H1 (cell line): ENCODE measurements at regions not wholly inside any gene's neighbourhood (a gene's known extent, or its start where the extent isn't known, plus 50 kb on each side); places are given as distances from the start of the nearest gene placed in this dataset.

Experiments
- ASH2L ChIP-seq: fragments of 200-600, 300-600 bp; sonication (generic); IDR thresholded peaks from one replicate; pipeline ENCODE4 v1.7.1; 2017; ENCODE audit warnings: low read length
- ATF2 ChIP-seq: IDR thresholded peaks from 2 replicates; pipeline ENCODE4 v1.6.1; 2012; ENCODE audit warnings: low read length, inconsistent platforms
- BACH1 ChIP-seq: IDR thresholded peaks from 2 replicates; pipeline ENCODE4 v1.6.1; 2012; ENCODE audit warnings: low read length, improper control_type of control experiment
- CEBPB ChIP-seq: IDR thresholded peaks from 2 replicates; pipeline ENCODE4 v1.6.1; 2012; ENCODE audit warnings: low read depth, low read length
- CREB1 ChIP-seq: IDR thresholded peaks from 2 replicates; pipeline ENCODE4 v1.6.1; 2012; ENCODE audit warnings: inconsistent platforms
- E2F6 ChIP-seq: IDR thresholded peaks from 2 replicates; pipeline ENCODE4 v1.6.1; 2012; ENCODE audit warnings: inconsistent platforms
- HDAC2 ChIP-seq, 2 experiments: fragments of 300-600 bp in 1 of 2; sonication (generic) in 1 of 2; IDR thresholded peaks; 2 replicates each; pipeline ENCODE4 v1.6.1; 2011 to 2012; ENCODE audit warnings: low read depth in 2 of 2, low read length in 2 of 2, mild to moderate bottlenecking in 2 of 2, moderate library complexity in 2 of 2, borderline replicate concordance in 1 of 2, inconsistent platforms in 1 of 2
- KDM5A ChIP-seq: fragments of 200-600 bp; IDR thresholded peaks from 2 replicates; pipeline ENCODE4 v1.7.1; 2012; ENCODE audit warnings: mild to moderate bottlenecking, low read length, inconsistent platforms, mixed read lengths
- MAX ChIP-seq: IDR thresholded peaks from 2 replicates; pipeline ENCODE4 v1.6.1; 2012; ENCODE audit warnings: inconsistent platforms
- PHF8 ChIP-seq: fragments of 200-600 bp; sonication (generic); conservative IDR thresholded peaks from 2 replicates; pipeline ENCODE4 v1.7.1; 2012; ENCODE audit warnings: low read depth, mild to moderate bottlenecking, inconsistent platforms, low read length, moderate library complexity
- POLR2AphosphoS5 ChIP-seq: IDR thresholded peaks from 2 replicates; pipeline ENCODE4 v1.6.1; 2011; ENCODE audit warnings: low read depth, low read length
- RNF2 ChIP-seq: fragments of 200-900, 300-1000 bp; sonication (generic); IDR thresholded peaks from 2 replicates; pipeline ENCODE4 v1.7.1; 2016; ENCODE audit warnings: borderline replicate concordance, low read depth, mild to moderate bottlenecking, antibody characterized with exemption, low read length; ENCODE audit not compliant: poor library complexity, severe bottlenecking; ENCODE audit errors: missing control alignments
- SAP30 ChIP-seq: fragments of 300-600 bp; sonication (generic); IDR thresholded peaks from 2 replicates; pipeline ENCODE4 v1.7.1; 2012; ENCODE audit warnings: low read length, moderate library complexity, mild to moderate bottlenecking, inconsistent platforms; ENCODE audit not compliant: insufficient read depth, insufficient replicate concordance
- SIN3A ChIP-seq, 2 experiments: IDR thresholded peaks in 1 of 2; conservative IDR thresholded peaks in 1 of 2; 2 replicates each; pipeline ENCODE4 v1.6.1; 2011 to 2012; ENCODE audit warnings: low read length in 2 of 2, improper control_type of control experiment in 1 of 2, low read depth in 1 of 2, mild to moderate bottlenecking in 1 of 2
- SIRT6 ChIP-seq: IDR thresholded peaks from one replicate; pipeline ENCODE4 v1.7.1; 2012; ENCODE audit warnings: low read length, inconsistent platforms
- TF ChIP-seq, protein P1 (sequence below), 3 experiments: IDR thresholded peaks; 1 replicate in 2 of 3; 2 replicates in 1 of 3; pipeline versions ENCODE4 v1.5.1 to v1.6.1; 2011; ENCODE audit warnings: low read length in 3 of 3, mild to moderate bottlenecking in 3 of 3, inconsistent platforms in 2 of 3, low read depth in 1 of 3, moderate library complexity in 1 of 3; ENCODE audit not compliant: insufficient read depth in 1 of 3; ENCODE audit errors: control extremely low read depth in 1 of 3

DNA sequence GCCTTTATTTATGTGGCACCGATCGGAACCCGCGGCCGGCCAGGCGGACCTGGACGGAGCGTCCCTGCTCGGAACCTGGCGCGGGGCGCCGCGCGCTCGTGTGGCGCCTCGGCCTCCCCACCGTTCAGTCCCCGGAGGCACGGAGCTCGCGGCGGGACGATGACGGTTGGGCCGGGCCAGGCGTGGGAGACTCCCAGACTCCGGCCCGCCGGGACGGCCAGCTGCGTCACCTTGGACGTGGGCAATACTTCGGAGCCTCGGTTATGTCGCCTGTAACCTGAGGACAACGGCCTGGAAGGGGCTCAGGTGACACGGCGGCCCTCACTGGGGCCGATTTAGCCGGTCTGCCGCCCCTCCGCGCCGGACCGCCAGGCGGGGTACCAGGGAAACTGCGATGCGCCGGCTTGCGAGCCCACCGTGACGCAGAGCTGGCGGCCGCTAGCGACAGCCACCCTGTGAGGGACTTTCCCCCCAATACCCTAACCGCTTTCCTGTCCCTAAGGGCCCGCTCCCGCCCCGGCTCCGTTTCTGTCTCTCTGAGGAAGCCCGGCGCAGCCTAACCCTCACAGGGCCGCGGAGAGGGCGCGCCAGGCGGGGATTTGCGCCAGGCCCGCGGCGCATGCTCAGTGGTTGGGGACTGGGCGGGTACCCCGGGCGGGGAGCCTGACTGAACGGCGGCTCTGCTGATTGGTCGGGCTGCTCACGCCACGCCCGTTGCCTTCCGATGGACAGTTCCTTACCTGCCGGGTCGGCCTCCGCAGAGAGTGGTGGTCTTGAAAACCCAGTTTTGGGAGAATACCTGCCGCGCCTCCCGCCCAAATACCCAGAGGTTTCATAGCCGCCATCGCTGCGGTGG, 109.5 kb upstream of the DOCK9 start (continued):
- TF ChIP-seq E2F6 (peak; percentile 64; the same call in 1 of the 2 replicates), HDAC2 (IDR thresholded peaks at IDR 0.05; ENCODE audit: borderline replicate concordance in 1 of 2, low read depth in 2 of 2, low read length in 2 of 2) (peak in 1 of 2 experiments; percentile 24; a peak in 1 of 4 replicates), SIRT6 (no peak), CREB1 (no peak), CEBPB (no peak), POLR2AphosphoS5 (no peak), PHF8 (0 out of 2 replicates have a peak, but pooled peaks have one; percentile 13), BACH1 (no peak), ATF2 (no peak), SAP30 (no peak), ASH2L (peak; percentile 55), KDM5A (no peak), MAX (peak; percentile 38; the same call in 1 of the 2 replicates), RNF2 (no peak), SIN3A (conservative IDR thresholded peaks at IDR 0.05 in 1 of 2, IDR thresholded peaks at IDR 0.05 in 1 of 2; ENCODE audit: low read depth in 1 of 2, low read length in 2 of 2) (peak in 1 of 2 experiments; percentile 58; a peak in 1 of 4 replicates)
- TF ChIP-seq, protein P1, sequence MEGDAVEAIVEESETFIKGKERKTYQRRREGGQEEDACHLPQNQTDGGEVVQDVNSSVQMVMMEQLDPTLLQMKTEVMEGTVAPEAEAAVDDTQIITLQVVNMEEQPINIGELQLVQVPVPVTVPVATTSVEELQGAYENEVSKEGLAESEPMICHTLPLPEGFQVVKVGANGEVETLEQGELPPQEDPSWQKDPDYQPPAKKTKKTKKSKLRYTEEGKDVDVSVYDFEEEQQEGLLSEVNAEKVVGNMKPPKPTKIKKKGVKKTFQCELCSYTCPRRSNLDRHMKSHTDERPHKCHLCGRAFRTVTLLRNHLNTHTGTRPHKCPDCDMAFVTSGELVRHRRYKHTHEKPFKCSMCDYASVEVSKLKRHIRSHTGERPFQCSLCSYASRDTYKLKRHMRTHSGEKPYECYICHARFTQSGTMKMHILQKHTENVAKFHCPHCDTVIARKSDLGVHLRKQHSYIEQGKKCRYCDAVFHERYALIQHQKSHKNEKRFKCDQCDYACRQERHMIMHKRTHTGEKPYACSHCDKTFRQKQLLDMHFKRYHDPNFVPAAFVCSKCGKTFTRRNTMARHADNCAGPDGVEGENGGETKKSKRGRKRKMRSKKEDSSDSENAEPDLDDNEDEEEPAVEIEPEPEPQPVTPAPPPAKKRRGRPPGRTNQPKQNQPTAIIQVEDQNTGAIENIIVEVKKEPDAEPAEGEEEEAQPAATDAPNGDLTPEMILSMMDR (IDR thresholded peaks at IDR 0.05; ENCODE audit: control extremely low read depth in 1 of 3, insufficient read depth in 1 of 3, low read depth in 1 of 3, low read length in 3 of 3) = peak in 2 of 3 experiments; percentile 4 to 9; a peak in 2 of 4 replicates
